ENCODE measurements at regions not wholly inside any gene's neighbourhood (a gene's known extent, or its start where the extent isn't known, plus 50 kb on each side); places are given as distances from the start of the nearest gene placed in this dataset.

DNA sequence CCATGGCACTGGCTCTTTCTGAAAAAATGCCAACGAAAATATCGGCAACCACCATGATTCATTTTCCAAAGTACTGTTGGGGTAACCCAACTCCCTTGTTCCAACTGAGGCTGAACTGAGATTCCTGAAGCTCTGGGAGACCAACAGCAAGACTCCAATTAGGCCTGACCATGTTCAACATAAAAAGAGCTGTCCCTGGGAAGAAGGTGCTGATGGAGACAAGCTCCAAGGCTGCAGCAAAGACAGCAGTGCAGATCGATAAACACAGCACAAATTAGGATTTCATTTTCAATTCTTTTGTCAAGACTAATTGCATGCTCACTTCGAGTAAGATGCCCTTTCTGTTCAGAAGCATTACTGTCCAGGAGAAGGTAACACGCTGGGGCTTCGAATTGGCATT, 968.0 kb downstream of the UQCRFS1 start:
- Histone ChIP-seq H3K79me2 (ENCODE audit: insufficient read depth, low read length) (no peaks in the 10 kb centered on the region), H3K4me3 (ENCODE audit: low read length, poor library complexity, severe bottlenecking) (no peak overlapping the region), H3K9me3 (ENCODE audit: insufficient read depth, low read depth, low read length) (no peaks in the 10 kb centered on the region), H3K9ac (ENCODE audit: low read depth, low read length, poor library complexity, severe bottlenecking) (no peak overlapping the region), H3K4me2 (ENCODE audit: low read depth, low read length, poor library complexity, severe bottlenecking) (no peak overlapping the region), H2AFZ (ENCODE audit: low read length) (no peak overlapping the region), H3K4me1 (ENCODE audit: insufficient read depth, low read length, poor library complexity, severe bottlenecking) (no peaks in the 10 kb centered on the region), H3K9me2 (replicated peaks; ENCODE audit: low read depth, low read length) (no peaks in the 10 kb centered on the region), H3K36me3 (ENCODE audit: insufficient read depth, low read length) (no peaks in the 10 kb centered on the region), H4K20me1 (ENCODE audit: insufficient read depth, low read length, poor library complexity, severe bottlenecking) (no peaks in the 10 kb centered on the region), H3F3A (ENCODE audit: low read depth) (no peaks in the 10 kb centered on the region), H3K27me3 (ENCODE audit: insufficient read depth, low read length, poor library complexity, severe bottlenecking) (no peaks in the 10 kb centered on the region)
- TF ChIP-seq, protein P1, sequence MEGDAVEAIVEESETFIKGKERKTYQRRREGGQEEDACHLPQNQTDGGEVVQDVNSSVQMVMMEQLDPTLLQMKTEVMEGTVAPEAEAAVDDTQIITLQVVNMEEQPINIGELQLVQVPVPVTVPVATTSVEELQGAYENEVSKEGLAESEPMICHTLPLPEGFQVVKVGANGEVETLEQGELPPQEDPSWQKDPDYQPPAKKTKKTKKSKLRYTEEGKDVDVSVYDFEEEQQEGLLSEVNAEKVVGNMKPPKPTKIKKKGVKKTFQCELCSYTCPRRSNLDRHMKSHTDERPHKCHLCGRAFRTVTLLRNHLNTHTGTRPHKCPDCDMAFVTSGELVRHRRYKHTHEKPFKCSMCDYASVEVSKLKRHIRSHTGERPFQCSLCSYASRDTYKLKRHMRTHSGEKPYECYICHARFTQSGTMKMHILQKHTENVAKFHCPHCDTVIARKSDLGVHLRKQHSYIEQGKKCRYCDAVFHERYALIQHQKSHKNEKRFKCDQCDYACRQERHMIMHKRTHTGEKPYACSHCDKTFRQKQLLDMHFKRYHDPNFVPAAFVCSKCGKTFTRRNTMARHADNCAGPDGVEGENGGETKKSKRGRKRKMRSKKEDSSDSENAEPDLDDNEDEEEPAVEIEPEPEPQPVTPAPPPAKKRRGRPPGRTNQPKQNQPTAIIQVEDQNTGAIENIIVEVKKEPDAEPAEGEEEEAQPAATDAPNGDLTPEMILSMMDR (conservative IDR thresholded peaks at IDR 0.05; ENCODE audit: low read length) = no peak
- no peak for TF ChIP-seq EZH2phosphoT487 (IDR thresholded peaks at IDR 0.05; ENCODE audit: borderline replicate concordance)

DNA sequence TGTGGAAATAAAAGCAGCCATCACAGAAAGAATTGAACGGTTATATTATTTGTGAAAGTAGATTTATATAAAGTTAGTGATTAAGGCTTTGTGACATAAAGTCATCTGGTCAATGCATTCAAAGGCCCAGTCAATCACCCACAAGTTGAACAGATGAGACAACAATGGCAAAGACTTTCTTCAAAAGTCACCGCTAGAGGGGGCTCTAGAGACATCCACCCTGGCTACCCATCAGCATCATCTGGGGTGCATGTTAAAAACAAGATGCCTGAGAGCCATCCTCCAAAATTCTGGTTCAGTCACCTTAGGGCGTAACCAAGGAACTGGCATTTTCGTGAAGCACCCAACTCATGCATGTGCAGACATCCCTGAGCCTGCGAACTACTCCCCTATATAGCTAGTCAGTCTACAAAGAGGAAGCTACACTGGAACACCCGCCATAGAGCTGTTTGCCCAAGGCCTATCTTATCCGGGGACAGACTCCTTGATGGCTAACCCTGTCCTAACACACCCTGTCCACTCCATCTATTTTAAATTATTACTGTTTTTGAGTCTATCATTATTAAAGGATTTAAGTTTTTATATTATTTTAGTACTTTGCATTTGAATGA, 970.5 kb downstream of the UQCRFS1 start:
- Histone ChIP-seq H2AFZ (ENCODE audit: low read length) (no peak overlapping the region), H3K4me3 (ENCODE audit: low read length, poor library complexity, severe bottlenecking) (no peak overlapping the region), H3K9ac (ENCODE audit: low read depth, low read length, poor library complexity, severe bottlenecking) (no peak overlapping the region), H3K27me3 (ENCODE audit: insufficient read depth, low read length, poor library complexity, severe bottlenecking) (no peaks in the 10 kb centered on the region), H3K9me3 (ENCODE audit: insufficient read depth, low read depth, low read length) (no peaks in the 10 kb centered on the region), H3K9me2 (replicated peaks; ENCODE audit: low read depth, low read length) (no peaks in the 10 kb centered on the region), H4K20me1 (ENCODE audit: insufficient read depth, low read length, poor library complexity, severe bottlenecking) (no peaks in the 10 kb centered on the region), H3K79me2 (ENCODE audit: insufficient read depth, low read length) (no peaks in the 10 kb centered on the region), H3F3A (ENCODE audit: low read depth) (no peaks in the 10 kb centered on the region), H3K4me1 (ENCODE audit: insufficient read depth, low read length, poor library complexity, severe bottlenecking) (no peaks in the 10 kb centered on the region), H3K4me2 (ENCODE audit: low read depth, low read length, poor library complexity, severe bottlenecking) (no peak overlapping the region), H3K36me3 (ENCODE audit: insufficient read depth, low read length) (no peaks in the 10 kb centered on the region)
- TF ChIP-seq, protein P1 (conservative IDR thresholded peaks at IDR 0.05; ENCODE audit: low read length) = peak; percentile 66
- no peak for TF ChIP-seq EZH2phosphoT487 (IDR thresholded peaks at IDR 0.05; ENCODE audit: borderline replicate concordance)

DNA sequence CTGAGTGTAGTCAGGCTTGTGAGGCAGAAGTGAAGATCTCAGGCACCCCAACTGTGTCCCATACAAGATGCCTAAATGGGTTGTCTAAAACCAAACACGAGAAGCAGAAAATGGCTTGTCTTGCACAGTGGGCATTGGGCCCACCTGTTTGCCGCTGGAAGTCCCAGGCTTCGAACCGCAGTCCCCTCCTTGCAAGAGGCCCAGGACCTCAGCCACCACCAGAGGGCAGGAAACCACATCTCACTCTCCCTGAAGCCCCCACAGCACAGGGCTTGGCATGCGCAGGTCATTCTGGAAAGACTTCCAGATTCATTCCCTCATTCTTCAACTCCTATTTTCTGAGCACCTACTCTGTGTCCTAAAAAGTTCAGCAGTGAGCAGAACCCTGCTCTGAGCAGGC, 973.7 kb downstream of the UQCRFS1 start:
- Histone ChIP-seq H3K4me3 (ENCODE audit: low read length, poor library complexity, severe bottlenecking) (no peak overlapping the region), H3K79me2 (ENCODE audit: insufficient read depth, low read length) (no peaks in the 10 kb centered on the region), H3F3A (ENCODE audit: low read depth) (no peaks in the 10 kb centered on the region), H3K27me3 (ENCODE audit: insufficient read depth, low read length, poor library complexity, severe bottlenecking) (no peaks in the 10 kb centered on the region), H3K9ac (ENCODE audit: low read depth, low read length, poor library complexity, severe bottlenecking) (no peak overlapping the region), H3K9me2 (replicated peaks; ENCODE audit: low read depth, low read length) (no peaks in the 10 kb centered on the region), H3K4me1 (ENCODE audit: insufficient read depth, low read length, poor library complexity, severe bottlenecking) (no peaks in the 10 kb centered on the region), H3K36me3 (ENCODE audit: insufficient read depth, low read length) (no peaks in the 10 kb centered on the region), H4K20me1 (ENCODE audit: insufficient read depth, low read length, poor library complexity, severe bottlenecking) (no peaks in the 10 kb centered on the region), H2AFZ (ENCODE audit: low read length) (no peak overlapping the region), H3K4me2 (ENCODE audit: low read depth, low read length, poor library complexity, severe bottlenecking) (no peak overlapping the region), H3K9me3 (ENCODE audit: insufficient read depth, low read depth, low read length) (peaks cover 4% of the 10 kb centered on the region; the same call in 1 of the 2 replicates)
- TF ChIP-seq, protein P1 (conservative IDR thresholded peaks at IDR 0.05; ENCODE audit: low read length) = no peak
- TF ChIP-seq EZH2phosphoT487 (IDR thresholded peaks at IDR 0.05; ENCODE audit: borderline replicate concordance) = no peak

All from Loucy (cell line).